Tongue (tissue), 1 donor: ENCODE measurements at regions not wholly inside any gene's neighbourhood (a gene's known extent, or its start where the extent isn't known, plus 50 kb on each side); places are given as distances from the start of the nearest gene placed in this dataset.
"Not testable (repeated sequence)": the region's sequence is repeated elsewhere in the genome, so short reads cannot be mapped to it uniquely, and the experiment has no call there.

Experiments used
- DNase-seq: peaks from one replicate; pipeline ENCODE4 v3.0.0-alpha.2; 2015

DNA sequence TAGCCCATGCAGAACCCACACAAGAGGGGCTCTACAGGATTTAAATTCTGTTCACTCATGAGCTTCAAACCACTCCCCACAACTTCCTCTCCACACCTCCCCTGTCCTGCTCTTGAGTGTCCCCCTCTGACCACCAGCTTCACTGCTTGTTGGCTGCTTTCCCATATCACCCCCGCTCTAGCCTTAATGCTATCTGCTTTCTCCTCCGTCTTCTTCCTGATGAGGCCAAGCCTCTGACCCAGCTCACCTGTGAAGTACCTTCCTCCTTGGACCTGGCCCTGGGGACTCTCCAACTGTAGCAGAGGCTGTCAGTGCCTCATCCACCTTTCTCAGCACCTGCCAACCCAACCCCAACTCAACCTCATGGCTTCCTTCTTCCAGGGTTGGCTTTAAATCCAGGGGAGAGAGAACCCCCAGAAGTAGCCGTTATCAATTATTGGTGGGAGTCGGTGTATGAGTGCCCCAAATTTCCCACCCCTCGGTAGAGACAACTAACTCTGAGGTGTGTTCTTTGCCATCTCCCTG is 174.8 kb downstream of the MINAR1 start:
- DNase-seq, result no peak

DNA sequence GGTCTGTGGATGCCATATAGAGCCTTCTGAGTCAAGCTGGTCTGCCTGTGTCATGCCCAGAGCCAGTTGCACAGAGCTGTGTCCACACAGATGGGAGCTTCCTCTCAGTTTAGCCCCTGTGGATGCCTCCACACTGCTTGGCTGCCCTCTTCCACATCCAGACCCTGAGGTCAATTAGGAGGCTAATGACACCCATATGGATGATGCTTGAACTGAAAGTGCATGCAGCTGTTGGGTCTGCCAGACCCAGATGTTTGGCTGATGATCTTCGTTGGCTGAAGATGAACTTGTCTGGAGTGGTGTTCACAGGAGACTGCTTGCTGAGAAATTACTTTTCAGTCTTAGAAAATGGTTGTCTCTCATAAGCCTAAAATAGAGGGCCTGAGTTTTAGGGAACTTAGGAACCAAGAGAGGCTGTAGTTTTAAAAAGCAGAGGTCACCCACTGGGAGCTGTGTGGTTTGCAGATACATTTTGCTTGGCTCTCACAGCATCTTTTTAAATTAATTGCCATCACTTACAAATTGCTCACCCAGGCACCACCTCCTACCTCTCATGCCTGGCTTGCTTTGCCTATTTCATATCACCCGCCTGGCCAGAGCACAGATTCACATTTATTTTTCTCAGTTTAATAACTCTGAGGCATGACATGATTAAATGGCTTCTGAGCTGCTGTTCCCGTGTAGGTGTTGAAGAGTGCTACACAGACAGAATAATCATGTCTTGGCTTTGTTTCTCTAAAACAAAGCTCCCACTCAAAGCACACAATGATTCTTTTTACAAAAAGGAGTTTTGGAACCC is 176.1 kb downstream of the MINAR1 start:
- peak; percentile 40 for DNase-seq

DNA sequence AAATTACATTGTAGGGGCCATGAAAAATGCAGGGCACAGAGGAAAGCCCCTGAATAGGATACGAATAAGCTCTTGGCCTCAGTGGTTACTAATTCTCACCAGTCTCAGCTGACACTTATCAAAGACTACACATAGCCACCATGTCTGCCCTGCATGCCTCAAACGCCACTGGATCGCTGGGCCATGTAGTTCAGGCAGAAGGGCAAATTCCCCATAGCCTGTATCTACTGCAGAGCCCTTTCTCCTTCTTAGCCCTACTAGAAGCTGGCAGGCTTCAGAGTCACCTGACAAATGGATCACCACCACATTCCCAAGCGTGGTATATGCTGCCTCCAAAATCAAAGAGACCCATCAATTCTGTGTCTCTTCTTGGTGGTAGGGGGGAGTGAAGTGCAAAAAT is 177.4 kb downstream of the MINAR1 start:
- DNase-seq, result no peak

DNA sequence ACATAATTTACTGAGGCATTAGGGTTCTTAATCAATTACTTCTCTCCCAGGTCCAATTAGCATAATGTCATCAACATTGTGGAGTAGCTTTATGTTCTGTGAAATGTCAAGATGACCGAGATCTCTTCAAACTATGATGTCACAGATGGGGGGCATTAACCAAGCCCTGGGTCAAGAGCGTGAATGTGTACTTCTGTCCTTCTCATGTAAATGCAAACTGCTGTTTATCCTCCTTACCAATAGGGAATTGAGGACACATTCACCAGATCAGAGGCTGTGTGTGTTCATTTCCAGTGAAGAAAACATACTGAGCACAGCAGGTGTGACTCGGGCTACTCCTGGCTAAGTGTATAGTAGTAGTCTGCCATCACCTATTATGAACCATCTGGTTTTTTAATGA is 177.9 kb downstream of the MINAR1 start:
- no peak for DNase-seq

DNA sequence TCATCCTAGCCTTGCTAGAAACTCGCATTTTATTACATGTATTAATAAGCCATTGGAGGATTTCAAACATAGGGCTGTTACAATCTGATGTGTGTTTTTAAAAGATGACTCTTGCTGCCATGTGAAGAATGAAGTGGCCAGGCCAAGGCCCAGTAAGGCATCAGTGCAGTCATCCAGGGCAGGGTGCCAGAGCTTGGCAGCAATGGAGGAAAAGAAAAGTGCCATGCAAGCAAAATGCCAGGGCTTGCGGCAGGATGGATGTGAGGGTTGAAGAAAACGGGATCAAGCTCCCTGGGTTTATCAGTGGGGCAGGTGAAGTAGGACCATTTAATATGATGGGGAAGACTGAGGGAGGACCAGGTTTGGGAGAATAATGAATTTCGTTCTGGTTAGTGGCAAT is 183.6 kb downstream of the MINAR1 start:
- no peak for DNase-seq

DNA sequence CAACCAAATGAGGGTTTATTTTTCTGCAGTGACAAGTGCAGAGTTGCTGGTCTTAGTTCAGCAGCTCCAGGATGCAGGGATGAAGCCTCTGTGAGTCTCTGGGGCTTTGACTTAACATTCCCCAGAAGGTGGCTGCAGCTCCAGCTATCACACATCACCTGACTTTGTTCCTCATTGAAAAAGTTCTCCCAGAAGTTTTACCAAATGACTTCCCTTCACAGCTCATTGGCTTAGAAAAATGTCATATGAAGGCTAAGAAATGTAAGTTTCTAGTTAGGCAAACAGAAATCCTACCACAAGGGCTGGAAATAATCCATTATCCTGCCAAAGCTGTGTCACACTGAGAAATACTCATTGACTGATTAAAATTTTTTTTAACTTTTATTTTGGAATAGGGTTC is 184.9 kb downstream of the MINAR1 start:
- no peak for DNase-seq

DNA sequence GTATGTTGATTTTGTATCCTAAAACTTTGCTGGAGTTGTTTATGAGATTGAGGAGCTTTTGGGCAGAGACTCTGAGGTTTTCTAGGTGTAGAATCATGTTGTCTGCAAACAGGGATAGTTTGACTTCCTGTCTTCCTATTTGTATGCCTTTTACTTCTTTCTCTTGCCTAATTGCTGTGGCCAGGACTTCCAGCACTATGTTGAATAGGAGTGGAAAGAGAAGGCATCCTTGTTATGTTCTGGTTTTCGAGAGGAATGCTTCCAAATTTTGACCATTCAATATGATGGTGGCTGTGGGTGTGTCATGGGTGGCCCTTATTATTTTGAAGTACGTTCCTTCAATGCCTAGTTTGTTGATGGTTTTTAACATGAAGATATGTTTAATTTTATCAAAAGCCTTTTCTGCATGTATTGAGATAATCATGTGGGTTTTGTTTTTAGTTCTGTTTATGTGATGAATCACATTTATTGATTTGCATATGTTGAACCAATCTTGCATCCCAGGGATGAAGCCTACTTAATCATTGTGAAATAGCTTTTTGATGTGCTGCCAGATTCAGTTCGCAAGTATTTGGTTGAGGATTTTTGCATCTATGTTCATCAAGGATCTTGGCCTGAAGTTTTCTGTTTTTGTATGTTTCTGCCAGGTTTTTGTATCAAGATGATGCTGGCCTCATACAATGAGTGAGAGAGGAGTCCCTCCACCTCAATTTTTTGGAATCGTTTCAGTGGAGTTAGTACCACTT is 188.1 kb downstream of the MINAR1 start:
- no peak for DNase-seq

DNA sequence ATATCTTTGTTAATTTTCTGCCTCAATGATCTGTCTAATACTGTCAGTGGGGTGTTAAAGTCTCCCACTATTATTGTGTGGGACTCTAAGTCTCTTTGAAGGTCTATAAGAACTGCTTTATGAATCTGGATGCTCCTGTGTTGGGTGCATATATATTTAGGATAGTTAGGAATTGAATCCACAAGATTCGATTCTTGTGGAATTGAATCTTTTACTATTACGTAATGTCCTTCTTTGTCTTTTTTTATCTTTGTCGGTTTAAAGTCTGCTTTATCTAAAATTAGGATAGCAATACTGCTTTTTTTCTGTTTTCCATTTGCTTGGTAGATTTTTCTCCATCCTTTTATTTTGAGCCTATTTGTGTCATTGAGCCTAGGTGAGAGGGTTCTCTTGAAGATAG is 189.7 kb downstream of the MINAR1 start:
- not testable (repeated sequence) for DNase-seq

DNA sequence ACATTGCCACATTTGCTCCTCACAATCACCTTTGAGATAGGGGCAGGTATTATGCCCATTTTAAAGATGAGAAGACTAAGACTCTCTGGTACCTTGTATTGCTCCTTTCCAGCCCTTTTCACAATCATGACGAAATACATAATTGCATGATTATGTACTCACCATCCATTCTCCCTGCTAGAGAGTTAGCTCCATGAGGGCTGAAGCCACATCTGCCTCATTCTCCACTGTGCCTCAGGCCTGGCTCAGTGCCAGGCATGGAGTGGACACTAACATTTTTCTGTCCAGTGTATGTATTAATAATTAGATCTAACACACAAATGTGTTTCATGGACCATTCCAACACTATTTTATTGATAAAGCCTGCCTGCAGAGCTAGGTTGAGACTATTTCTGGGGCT is 191.4 kb downstream of the MINAR1 start:
- DNase-seq, result no peak

DNA sequence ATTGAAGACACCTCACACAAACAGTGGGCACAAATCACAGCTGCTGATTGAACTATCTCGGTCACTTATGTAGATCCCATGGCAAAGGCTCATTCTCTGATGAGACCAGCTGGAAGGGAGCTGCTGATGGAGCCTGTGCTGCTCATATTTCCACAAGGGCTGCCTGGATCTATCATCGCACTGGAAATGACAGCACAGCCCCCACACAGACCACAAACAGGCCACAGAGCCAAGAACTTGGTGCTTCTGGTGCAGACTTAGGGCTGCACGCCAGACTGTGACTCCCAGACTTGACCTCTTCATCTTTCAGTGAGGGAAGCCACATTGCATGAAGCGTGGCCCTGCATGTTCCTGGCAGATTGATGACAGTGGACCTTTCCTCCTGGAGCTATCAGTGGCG is 197.6 kb downstream of the MINAR1 start:
- peak; percentile 16 for DNase-seq

DNA sequence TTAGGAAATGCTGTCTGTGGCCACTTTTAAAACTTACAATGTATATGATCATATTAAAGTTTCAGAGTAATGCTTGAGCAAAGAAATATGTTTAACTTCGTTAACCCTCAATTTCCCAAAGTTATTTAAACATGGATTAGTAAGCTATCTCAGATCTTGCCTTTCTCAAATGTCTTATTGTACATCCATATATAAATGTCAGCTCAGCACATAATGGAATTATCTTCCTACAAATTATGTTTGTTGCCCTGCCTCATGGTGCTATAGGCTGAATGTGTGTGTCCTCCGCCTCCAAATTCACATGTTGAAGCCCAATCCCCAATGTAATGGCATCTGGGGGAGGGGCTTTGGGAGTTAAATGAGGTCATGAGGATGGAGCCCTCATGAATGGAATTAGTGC is 200.3 kb downstream of the MINAR1 start:
- no peak for DNase-seq

DNA sequence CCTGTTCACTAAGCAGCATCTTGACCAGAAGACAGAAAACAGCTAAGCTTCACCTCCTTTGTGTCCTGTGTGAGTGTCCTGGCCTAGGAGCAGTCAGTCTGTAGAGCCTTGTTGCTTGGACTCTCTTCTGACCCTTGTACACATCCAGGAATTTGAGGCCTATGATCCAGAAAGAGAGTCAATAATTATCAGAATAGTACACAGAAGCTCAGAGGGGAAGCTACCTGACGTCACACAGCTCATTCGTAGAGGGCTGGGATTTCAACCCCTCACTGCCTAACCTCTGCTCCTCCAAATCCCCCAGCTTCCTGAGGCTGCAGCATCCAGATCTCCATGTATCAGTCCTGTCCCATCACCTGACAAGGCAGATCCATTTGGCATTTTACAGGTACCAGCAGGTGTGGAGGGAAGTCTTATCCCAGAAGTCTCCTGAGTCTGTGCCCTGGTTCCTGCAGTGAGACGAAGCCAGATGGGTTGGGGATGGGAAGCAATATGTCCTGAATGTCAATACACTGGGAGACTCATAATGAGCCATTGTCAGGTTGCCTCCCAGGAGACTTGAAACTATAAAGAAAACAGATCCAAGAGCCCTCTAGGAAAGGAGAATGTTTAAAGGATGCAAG is 203.1 kb downstream of the MINAR1 start:
- no peak for DNase-seq

DNA sequence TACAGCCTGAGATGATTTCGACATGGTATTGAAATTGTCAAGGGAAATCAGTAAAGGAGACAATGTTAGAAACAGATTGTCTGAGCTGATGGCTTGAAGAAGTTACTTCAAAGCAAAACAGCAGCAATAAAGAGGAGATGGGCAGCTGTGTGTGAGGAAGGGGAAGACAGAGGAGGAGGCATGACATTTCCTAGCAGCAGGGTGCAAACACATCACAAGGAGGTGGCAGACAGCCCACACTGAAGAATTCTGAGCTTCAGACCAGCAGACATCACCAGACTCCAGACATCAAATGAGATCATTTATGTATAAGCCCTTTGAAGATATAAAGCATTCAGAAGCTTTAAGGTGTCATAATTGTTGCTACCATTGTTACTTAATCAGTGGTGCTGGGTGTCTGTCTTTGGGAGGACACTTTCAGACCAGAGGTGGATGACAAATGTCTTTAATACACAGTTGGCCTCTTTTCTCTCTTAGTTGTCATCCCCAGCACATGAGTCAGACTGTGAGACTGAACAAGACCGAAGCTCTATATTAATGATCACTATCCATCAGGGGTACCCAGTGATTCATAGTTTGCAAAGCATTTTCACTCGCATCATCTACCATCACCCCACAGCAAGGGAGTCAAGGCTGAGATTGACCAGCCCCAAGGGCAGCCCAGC is 203.9 kb downstream of the MINAR1 start:
- no peak for DNase-seq

DNA sequence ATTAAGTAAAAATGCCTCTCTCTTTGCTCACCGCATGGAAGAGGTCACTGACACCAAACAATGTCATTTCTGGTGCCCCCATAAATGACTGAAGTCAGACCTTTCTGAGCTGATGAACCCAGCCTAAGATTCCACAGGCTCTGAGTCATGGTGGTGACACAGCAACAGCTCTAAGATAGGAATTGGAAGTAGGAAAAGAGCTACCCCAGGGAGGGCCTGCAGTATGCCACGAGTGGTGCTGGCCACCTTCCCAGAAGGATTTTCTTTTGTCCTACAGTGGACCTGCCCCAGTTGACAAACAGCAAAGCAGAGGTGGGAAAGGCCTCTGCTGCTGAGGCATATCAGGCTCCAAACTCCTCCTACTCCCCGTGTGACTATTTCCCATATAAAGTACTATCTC is 208.1 kb downstream of the MINAR1 start:
- DNase-seq, result no peak

DNA sequence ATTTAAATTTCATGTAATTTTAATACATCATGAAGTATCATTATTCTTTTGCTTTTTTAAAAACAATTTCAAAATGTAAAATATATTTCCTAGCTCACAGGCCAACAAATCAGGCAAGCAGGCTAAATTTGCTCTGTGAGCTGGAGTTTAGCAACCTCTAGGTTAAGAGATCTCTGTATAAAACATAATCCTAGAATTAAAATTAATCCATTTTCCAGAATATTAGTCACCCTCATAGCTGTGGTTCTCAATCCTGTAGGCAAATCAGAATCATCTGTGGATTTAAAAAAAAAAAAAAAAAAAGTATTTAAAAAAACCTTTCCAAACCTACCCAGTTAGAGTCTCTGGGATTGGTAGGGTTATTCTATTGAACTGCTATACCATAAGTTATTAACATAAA is 209.7 kb downstream of the MINAR1 start:
- DNase-seq, result no peak

DNA sequence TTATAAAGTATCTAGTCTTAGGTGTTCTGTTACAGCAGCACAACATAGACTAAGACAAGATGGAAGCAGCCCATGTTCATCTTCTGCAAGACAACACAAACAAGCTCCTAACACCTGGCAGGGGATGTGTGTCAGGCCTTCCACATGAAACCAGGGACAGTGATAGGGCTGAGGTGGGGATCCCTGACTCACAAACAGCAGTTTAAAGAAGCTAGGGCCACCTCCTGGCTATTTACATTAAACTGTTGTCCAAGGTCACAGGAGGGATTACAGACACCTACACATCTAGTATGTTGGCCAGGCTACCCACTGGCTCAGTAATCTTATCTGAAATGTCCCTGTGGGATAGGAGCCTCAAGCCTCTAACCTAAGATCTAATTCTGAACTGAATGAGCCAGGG is 211.3 kb downstream of the MINAR1 start:
- no peak for DNase-seq

DNA sequence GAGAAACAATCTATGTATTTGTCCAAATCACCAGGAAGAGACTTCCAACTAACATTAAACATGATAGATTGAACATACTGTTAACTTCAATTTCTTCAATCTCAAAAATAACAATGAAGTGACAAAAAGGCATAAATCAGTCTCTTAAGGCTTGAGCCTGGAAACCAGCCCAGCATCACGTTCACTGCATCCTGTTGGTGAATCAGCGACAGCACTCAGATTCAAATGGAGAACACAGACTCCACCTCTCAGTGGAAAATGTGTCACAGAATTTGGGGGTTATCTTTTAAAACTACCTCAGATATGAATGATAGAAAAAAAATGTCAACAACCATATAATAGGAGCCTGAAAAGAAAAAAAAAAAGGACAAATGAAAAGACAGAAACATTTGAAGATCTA is 212.0 kb downstream of the MINAR1 start:
- DNase-seq, result no peak

DNA sequence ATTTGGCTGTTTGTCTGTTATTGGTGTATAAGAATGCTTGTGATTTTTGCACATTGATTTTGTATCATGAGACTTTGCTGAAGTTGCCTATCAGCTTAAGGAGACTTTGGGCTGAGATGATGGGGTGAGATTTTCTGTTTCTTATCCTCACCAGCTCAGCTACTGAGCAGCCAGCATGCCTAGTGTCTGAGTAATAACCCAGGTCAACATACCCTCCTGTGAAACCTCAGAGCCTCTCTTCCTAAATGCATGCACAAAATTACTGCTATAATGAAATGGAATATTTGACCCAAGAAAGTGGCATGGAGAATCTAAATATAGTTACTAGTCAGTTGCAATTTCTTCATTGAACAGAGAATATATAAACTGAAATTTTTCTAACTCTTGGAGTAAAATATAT is 220.8 kb downstream of the MINAR1 start:
- DNase-seq, result not testable (repeated sequence)

DNA sequence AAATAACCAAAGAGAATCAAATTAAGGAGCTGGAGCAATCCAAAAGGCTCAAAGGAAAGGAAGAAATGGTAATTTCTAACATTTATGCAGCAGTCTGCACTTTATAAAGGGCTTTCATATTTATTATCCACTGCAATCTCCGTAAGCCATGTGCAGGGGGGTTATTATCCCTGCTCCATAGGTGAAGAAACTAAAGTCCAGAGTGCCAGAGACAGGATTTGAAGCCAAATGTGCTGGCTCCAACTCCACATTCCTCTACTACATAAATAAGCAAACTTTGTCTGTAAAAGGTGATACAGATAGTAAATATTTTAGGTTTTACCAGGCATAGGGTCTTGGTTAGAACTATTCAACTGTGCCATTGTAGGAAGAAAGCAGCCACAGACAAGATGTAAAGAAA is 221.4 kb downstream of the MINAR1 start:
- DNase-seq, result no peak

DNA sequence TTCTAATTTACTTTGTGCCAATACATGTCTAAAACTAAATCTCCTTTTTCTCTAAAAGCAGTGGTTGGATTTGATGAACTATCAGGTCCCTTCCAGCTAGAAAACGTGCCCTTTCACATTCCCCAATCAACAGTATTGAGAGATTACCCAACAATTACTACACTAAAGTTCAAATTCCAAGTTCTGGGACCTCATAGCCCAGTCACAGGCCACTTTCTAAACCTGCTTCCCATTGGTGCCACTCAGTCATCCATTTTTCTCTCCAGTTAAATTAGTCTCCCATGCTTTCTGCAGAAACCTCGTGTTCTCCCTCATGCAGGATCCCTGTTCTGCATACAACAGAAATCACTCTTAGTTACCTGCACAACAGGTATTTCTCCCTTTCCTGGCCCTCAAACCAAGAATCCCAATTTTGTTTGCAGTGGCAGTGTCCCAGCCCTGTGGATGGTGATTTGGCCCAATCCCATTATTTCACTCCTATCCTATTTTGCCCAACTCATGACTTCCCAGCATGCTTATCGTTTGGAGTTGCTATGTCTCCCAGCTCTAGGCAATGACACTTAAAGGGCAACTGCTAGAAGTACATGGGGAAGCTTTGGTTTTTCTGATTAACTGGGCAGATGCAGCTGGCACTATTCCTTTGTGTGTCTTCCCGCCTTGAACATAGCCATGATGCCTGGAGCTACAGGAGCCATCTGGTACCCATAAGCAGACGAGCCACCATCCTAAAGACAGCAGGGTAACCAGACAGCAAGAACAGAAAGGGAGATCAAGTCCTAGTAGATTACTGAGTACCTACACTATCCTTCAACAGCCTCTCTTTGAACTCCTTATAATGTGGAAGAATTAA is 224.2 kb downstream of the MINAR1 start:
- no peak for DNase-seq

DNA sequence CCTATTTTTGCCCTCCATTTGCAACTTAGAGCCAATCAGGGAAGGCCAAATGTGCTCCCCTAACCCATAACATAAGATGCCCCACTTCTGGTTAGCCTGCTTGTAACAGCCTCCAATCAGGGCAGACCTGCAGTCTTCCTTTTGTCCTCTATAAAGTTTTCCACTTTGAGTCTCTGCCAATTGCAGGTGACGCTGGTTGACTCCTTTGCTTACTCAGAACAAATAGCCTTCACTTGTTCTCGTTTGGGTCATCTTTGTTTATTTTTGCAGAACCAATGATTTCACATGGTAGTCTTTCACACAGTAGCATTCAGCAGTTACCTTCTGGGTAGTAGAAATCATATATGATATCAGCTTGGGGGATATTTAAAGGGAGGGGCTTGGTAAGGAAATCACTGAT is 225.6 kb downstream of the MINAR1 start:
- DNase-seq, result no peak

DNA sequence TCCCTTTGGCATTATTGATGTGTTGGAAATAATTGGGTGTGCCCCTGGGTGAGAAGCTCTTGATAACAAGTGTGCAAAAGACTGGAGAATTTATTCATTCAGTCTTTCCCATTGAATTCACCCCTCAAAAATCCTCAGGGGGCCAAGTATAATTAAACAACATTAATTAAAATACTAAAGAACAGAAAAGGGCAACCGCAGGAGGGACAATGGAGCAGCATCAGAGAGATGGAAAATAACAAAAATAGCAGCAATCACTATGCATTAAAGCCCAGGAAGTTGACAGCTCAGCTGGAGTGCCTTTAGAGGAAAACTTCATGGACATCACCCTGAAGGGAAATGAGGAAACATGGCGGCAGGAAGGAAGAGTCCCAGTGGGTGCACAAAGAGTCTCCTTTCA is 227.6 kb downstream of the MINAR1 start:
- no peak for DNase-seq
